Fibroblast of lung (primary cell): ENCODE measurements at regions not wholly inside any gene's neighbourhood (a gene's known extent, or its start where the extent isn't known, plus 50 kb on each side); places are given as distances from the start of the nearest gene placed in this dataset.
A peak's percentile ranks its signal among the peaks of the same experiment; 100 is the strongest.
"Not testable (repeated sequence)": the region's sequence is repeated elsewhere in the genome, so short reads cannot be mapped to it uniquely, and the experiment has no call there.

Experiments used
- DNase-seq, 2 donors: peaks; one replicate each; pipeline versions ENCODE4 v3.0.0 to v3.0.0-alpha.2; 2010; ENCODE audit warnings: low read depth in 2 of 2
- H2AFZ ChIP-seq: 2 replicates; pipeline ENCODE4 v1.5.1; 2012; ENCODE audit warnings: low read length, control low read depth, inconsistent platforms
- H3K27ac ChIP-seq: 2 replicates; pipeline ENCODE4 v1.5.1; 2011; ENCODE audit warnings: low read length, control low read depth; ENCODE audit not compliant: insufficient read depth
- H3K27me3 ChIP-seq: 2 replicates; pipeline ENCODE4 v1.5.1; 2011; ENCODE audit warnings: mild to moderate bottlenecking, low read length; ENCODE audit not compliant: control insufficient read depth, insufficient read depth
- H3K36me3 ChIP-seq: 2 replicates; pipeline ENCODE4 v1.5.1; 2011; ENCODE audit warnings: low read length; ENCODE audit not compliant: control insufficient read depth, insufficient read depth
- H3K4me1 ChIP-seq: 2 replicates; pipeline ENCODE4 v1.5.1; 2011; ENCODE audit warnings: low read length; ENCODE audit not compliant: control insufficient read depth, insufficient read depth; ENCODE audit errors: extremely low read depth
- H3K4me2 ChIP-seq: 2 replicates; pipeline ENCODE4 v1.5.1; 2011; ENCODE audit warnings: low read length, control low read depth; ENCODE audit not compliant: insufficient read depth; ENCODE audit errors: extremely low read depth
- H3K4me3 ChIP-seq, 4 experiments: fragments of 200-600 bp in 1 of 4; sonication (generic) in 1 of 4; replicated peaks in 1 of 4; 2 replicates each; pipeline ENCODE4 v1.5.1; 2011 to 2016; ENCODE audit warnings: low read length in 4 of 4, low read depth in 3 of 4, mild to moderate bottlenecking in 3 of 4, control low read depth in 2 of 4, inconsistent platforms in 1 of 4, mixed read lengths in 1 of 4; ENCODE audit not compliant: insufficient read depth in 1 of 4; ENCODE audit errors: control extremely low read depth in 1 of 4
- H3K79me2 ChIP-seq: 2 replicates; pipeline ENCODE4 v1.5.1; 2012; ENCODE audit warnings: mild to moderate bottlenecking, low read length, inconsistent platforms; ENCODE audit not compliant: control insufficient read depth, insufficient read depth
- H3K9ac ChIP-seq: 2 replicates; pipeline ENCODE4 v1.5.1; 2011; ENCODE audit warnings: mild to moderate bottlenecking, low read length, control low read depth; ENCODE audit not compliant: insufficient read depth
- H3K9me3 ChIP-seq: 2 replicates; pipeline ENCODE4 v1.5.1; 2012; ENCODE audit warnings: low read depth, low read length; ENCODE audit not compliant: control insufficient read depth, insufficient read depth
- H4K20me1 ChIP-seq: 2 replicates; pipeline ENCODE4 v1.5.1; 2011; ENCODE audit warnings: low read length; ENCODE audit not compliant: control insufficient read depth, insufficient read depth; ENCODE audit errors: extremely low read depth
- EZH2 ChIP-seq: IDR thresholded peaks from 2 replicates; pipeline ENCODE4 v1.5.1; 2012; ENCODE audit warnings: low read length, control low read depth, mild to moderate bottlenecking; ENCODE audit errors: missing control alignments
- TF ChIP-seq, protein P1 (sequence below), 2 donors: IDR thresholded peaks in 1 of 2; conservative IDR thresholded peaks in 1 of 2; 1 replicate in 1 of 2; 2 replicates in 1 of 2; pipeline ENCODE4 v1.5.1; 2011 to 2012; ENCODE audit warnings: low read length in 2 of 2, control low read depth in 1 of 2, inconsistent platforms in 1 of 2, low read depth in 1 of 2, mild to moderate bottlenecking in 1 of 2

DNA sequence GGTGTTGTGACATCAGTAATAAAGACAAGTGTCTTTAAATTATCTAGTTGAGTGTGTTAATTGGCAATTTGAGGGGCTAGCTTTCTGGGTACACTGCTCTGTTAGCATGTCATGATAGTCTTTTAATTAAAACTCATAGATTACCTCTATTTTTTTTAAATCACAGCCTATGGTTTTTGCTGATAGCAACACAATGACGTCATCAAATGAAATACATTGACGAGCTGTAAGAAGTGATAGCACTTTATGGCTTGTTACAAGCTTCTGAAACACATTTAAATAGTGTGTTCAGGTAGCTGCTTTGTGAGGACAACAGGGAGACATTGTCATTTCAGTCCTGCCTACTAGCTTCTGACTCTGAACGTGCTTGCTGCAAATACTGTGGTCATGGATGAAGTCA, 600.5 kb upstream of the EDIL3 start:
- no peak for DNase-seq
- no peak for TF ChIP-seq EZH2
- TF ChIP-seq, protein P1, sequence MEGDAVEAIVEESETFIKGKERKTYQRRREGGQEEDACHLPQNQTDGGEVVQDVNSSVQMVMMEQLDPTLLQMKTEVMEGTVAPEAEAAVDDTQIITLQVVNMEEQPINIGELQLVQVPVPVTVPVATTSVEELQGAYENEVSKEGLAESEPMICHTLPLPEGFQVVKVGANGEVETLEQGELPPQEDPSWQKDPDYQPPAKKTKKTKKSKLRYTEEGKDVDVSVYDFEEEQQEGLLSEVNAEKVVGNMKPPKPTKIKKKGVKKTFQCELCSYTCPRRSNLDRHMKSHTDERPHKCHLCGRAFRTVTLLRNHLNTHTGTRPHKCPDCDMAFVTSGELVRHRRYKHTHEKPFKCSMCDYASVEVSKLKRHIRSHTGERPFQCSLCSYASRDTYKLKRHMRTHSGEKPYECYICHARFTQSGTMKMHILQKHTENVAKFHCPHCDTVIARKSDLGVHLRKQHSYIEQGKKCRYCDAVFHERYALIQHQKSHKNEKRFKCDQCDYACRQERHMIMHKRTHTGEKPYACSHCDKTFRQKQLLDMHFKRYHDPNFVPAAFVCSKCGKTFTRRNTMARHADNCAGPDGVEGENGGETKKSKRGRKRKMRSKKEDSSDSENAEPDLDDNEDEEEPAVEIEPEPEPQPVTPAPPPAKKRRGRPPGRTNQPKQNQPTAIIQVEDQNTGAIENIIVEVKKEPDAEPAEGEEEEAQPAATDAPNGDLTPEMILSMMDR (conservative IDR thresholded peaks at IDR 0.05 in 1 of 2, IDR thresholded peaks at IDR 0.05 in 1 of 2; ENCODE audit: low read depth in 1 of 2, low read length in 2 of 2) = no peak

DNA sequence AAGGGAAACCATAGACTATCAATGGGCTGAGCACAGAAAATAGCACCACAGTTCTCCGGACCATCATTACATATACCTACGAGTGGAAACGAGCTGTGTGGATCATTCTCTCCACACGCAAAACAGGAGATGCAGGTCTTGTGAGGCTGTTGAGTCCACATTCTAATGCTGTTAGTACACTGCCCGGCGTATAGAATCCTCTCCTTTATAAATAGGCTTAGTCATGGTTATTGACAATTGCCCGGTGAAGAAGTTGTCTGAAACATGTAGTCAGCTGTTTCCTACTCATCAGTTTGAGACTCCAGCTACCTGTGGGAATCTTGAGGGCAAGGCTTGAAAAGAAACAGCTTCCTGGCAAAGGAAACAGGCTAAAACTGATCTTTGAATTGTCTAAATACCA, 602.0 kb upstream of the EDIL3 start:
- H3K36me3 ChIP-seq = no peaks in the 10 kb centered on the region
- no peaks in the 10 kb centered on the region for H3K9me3 ChIP-seq
- no peak for DNase-seq
- no peaks in the 10 kb centered on the region for H3K4me1 ChIP-seq
- no peak overlapping the region for H3K9ac ChIP-seq
- no peak for TF ChIP-seq EZH2
- TF ChIP-seq, protein P1 (conservative IDR thresholded peaks at IDR 0.05 in 1 of 2, IDR thresholded peaks at IDR 0.05 in 1 of 2; ENCODE audit: low read depth in 1 of 2, low read length in 2 of 2) = no peak
- no peak overlapping the region for H3K4me3 ChIP-seq
- H3K4me2 ChIP-seq = no peak overlapping the region
- H3K27me3 ChIP-seq = no peaks in the 10 kb centered on the region
- H3K27ac ChIP-seq = no peak overlapping the region
- no peaks in the 10 kb centered on the region for H3K79me2 ChIP-seq
- H4K20me1 ChIP-seq = no peaks in the 10 kb centered on the region
- no peak overlapping the region for H2AFZ ChIP-seq

More for the DNA sequence above, 600.5 kb upstream of the EDIL3 start:
- H3K79me2 ChIP-seq = no peaks in the 10 kb centered on the region
- no peaks in the 10 kb centered on the region for H3K4me1 ChIP-seq
- no peak overlapping the region for H3K4me2 ChIP-seq
- H2AFZ ChIP-seq = no peak overlapping the region
- no peaks in the 10 kb centered on the region for H3K27me3 ChIP-seq
- no peak overlapping the region for H3K4me3 ChIP-seq
- H3K27ac ChIP-seq = no peak overlapping the region
- H3K9ac ChIP-seq = no peak overlapping the region
- H3K36me3 ChIP-seq = no peaks in the 10 kb centered on the region
- no peaks in the 10 kb centered on the region for H3K9me3 ChIP-seq
- H4K20me1 ChIP-seq = no peaks in the 10 kb centered on the region

DNA sequence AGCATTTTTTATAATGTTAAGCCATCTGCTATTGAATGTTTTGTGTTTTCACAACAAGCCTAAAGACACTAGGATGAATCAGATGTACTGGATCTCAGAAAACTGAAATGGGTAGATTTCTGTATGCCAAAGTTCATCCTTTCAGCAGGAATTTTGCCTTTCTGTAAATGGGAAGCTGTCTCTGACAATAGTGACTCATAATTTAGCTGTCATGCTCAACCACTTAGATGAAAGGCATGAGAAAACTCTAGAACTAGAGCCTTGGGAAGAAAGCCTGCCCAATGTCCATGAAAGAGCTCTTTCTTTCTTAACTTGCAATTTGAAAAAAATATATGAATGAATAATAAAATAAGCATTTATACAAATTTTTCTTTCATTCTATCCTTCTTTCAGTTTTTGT, 616.0 kb upstream of the EDIL3 start:
- TF ChIP-seq, protein P1 (conservative IDR thresholded peaks at IDR 0.05 in 1 of 2, IDR thresholded peaks at IDR 0.05 in 1 of 2; ENCODE audit: low read depth in 1 of 2, low read length in 2 of 2) = no peak
- TF ChIP-seq EZH2 = no peak
- no peak overlapping the region for H3K9ac ChIP-seq
- H3K4me2 ChIP-seq = no peak overlapping the region
- no peaks in the 10 kb centered on the region for H3K36me3 ChIP-seq
- peak; percentile 40 to 63 for DNase-seq
- H4K20me1 ChIP-seq = no peaks in the 10 kb centered on the region
- H3K4me3 ChIP-seq = no peak overlapping the region
- H3K27ac ChIP-seq = no peak overlapping the region
- H3K4me1 ChIP-seq = no peaks in the 10 kb centered on the region
- no peaks in the 10 kb centered on the region for H3K9me3 ChIP-seq
- H3K27me3 ChIP-seq = no peaks in the 10 kb centered on the region
- no peaks in the 10 kb centered on the region for H3K79me2 ChIP-seq
- H2AFZ ChIP-seq = no peak overlapping the region

DNA sequence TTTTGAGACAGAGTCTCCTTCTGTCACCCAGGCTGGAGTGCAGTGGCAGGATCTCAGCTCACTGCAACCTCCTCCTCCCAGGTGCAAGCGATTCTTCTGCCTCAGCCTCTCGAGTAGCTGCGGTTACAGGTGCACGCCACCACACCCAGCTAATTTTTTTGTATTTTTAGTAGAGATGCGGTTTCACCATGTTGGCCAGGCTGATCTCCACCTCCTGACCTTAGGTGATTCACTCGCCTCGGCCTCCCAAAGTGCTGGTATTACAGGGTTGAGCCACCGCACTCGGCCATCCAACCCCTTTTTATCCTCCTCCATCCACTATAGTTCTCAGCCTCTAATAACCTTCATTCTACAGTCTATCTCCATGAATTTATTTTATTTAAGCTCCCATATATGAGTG, 617.3 kb upstream of the EDIL3 start:
- not testable (repeated sequence) for H3K27ac ChIP-seq, H3K79me2 ChIP-seq, H3K4me2 ChIP-seq, H3K9ac ChIP-seq, H3K4me1 ChIP-seq, H4K20me1 ChIP-seq, H2AFZ ChIP-seq, H3K27me3 ChIP-seq, DNase-seq, H3K9me3 ChIP-seq, H3K36me3 ChIP-seq, H3K4me3 ChIP-seq
